C4-2B (cell line): ENCODE measurements at regions not wholly inside any gene's neighbourhood (a gene's known extent, or its start where the extent isn't known, plus 50 kb on each side); places are given as distances from the start of the nearest gene placed in this dataset.

Experiments used
- ZFX ChIP-seq: fragments of 450-650 bp; IDR thresholded peaks from 2 replicates; pipeline ENCODE4 v1.6.1; 2017
- TF ChIP-seq, protein P1 (sequence below): fragments of 450-650 bp; conservative IDR thresholded peaks from 2 replicates; pipeline ENCODE4 v1.5.1; 2017; ENCODE audit warnings: mild to moderate bottlenecking

DNA sequence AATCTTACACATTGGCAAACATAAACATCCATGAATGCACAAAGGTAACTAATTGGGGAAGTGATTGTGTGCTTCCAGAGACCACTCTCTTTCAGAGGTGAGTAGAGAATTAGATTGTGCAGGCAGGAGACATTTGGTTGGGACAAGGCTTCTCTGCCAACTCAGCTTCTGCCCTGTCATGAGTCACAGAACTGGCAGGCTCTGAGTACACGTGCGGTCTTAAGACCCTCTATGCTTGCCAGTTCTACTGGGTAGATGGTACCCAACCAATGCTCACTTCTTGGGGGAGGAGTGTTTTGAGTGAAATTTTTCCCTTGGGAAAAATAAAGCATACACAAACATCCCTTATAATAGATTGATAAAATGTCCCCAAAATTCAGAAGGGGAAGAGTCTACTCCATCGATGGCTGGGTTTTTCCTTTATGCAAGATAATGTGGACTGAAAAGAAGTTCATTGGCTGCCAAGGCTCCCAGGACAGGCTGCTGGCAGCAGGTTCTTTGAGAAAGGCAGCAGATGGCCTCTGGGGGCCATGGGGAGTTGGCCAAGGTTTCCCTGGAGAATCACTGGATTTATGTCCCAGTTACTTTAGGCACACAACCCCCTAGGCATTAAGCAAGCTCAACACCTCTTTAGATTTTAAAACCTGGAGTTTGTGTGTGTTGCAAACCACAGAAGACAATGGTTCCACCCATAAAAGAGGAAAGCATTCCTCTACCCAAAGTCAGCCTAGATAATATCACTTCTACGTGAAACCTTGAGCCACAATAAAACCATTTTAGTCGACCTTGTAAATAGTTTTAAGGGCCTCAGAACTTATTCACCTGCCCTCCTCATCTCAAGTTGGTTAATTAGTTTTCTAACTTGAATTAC lies 417.0 kb downstream of the TXNL1 start:
- TF ChIP-seq, protein P1, sequence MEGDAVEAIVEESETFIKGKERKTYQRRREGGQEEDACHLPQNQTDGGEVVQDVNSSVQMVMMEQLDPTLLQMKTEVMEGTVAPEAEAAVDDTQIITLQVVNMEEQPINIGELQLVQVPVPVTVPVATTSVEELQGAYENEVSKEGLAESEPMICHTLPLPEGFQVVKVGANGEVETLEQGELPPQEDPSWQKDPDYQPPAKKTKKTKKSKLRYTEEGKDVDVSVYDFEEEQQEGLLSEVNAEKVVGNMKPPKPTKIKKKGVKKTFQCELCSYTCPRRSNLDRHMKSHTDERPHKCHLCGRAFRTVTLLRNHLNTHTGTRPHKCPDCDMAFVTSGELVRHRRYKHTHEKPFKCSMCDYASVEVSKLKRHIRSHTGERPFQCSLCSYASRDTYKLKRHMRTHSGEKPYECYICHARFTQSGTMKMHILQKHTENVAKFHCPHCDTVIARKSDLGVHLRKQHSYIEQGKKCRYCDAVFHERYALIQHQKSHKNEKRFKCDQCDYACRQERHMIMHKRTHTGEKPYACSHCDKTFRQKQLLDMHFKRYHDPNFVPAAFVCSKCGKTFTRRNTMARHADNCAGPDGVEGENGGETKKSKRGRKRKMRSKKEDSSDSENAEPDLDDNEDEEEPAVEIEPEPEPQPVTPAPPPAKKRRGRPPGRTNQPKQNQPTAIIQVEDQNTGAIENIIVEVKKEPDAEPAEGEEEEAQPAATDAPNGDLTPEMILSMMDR = no peak
- no peak for TF ChIP-seq ZFX
